ENCODE measurements at regions not wholly inside any gene's neighbourhood (a gene's known extent, or its start where the extent isn't known, plus 50 kb on each side); places are given as distances from the start of the nearest gene placed in this dataset.

DNA sequence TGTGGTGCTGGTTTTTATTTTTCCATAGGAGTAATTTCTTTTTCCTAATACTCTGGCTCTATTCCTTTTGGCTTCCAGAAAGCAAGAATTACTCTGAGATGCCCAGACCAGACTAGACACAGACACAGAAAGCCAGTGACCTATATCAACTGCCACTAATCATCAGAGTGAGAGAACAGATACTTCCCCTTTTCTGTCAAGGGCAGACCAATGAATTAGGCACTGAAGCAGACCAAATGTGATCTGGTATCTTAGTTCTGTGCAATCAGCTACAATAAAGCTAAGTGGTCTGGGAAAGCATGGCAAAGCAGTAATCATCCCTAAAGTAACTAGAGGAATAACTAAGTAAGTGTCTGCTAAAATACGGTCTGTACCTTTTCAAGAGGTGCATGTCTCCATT, 239.1 kb downstream of the ELAVL2 start:
- TF ChIP-seq CTCF (IDR thresholded peaks at IDR 0.05; ENCODE audit: low read depth, low read length, poor library complexity, severe bottlenecking) (no peak), EZH2phosphoT487 (IDR thresholded peaks at IDR 0.05; ENCODE audit: borderline replicate concordance, low read length) (no peak)

All from DOHH2 (cell line).